Thyroid gland (tissue), 4 donors: ENCODE measurements at regions not wholly inside any gene's neighbourhood (a gene's known extent, or its start where the extent isn't known, plus 50 kb on each side); places are given as distances from the start of the nearest gene placed in this dataset.

ENCODE experiments used
- POLR2A ChIP-seq, 2 donors: fragments of 450-650 bp; IDR thresholded peaks; one replicate each; pipeline ENCODE4 v1.6.1; 2017; ENCODE audit warnings: antibody characterized with exemption in 2 of 2, mild to moderate bottlenecking in 2 of 2, moderate library complexity in 1 of 2
- TF ChIP-seq, protein P1 (sequence below), 6 experiments: fragments of 200-600 bp in 3 of 6; fragments of 450-650 bp in 3 of 6; sonication (generic) in 3 of 6; IDR thresholded peaks; one replicate each; pipeline ENCODE4 v1.5.1; 2016 to 2019; ENCODE audit warnings: antibody characterized with exemption in 6 of 6, mild to moderate bottlenecking in 2 of 6, inconsistent platforms in 1 of 6, moderate library complexity in 1 of 6

DNA sequence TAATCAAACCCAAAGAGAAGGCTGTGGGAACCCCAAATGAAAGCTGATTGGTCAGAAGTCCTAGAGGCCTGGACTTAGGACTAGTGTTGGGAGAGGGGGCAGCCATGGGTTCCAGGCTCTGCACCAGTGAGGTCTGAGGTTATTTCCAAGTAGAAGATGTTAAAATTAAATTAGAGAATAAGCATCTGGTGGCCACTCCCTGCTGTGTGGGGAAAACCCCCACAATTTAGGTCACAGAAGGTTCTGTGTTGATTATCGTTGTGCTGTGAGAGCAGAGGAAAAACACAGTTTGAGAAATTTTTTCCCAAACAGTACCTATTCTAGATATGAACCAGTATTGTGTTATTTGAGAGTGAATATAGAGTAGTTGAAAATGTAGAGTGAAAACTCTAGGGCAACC is 53.9 kb upstream of the NSMCE3 start:
- TF ChIP-seq, protein P1, sequence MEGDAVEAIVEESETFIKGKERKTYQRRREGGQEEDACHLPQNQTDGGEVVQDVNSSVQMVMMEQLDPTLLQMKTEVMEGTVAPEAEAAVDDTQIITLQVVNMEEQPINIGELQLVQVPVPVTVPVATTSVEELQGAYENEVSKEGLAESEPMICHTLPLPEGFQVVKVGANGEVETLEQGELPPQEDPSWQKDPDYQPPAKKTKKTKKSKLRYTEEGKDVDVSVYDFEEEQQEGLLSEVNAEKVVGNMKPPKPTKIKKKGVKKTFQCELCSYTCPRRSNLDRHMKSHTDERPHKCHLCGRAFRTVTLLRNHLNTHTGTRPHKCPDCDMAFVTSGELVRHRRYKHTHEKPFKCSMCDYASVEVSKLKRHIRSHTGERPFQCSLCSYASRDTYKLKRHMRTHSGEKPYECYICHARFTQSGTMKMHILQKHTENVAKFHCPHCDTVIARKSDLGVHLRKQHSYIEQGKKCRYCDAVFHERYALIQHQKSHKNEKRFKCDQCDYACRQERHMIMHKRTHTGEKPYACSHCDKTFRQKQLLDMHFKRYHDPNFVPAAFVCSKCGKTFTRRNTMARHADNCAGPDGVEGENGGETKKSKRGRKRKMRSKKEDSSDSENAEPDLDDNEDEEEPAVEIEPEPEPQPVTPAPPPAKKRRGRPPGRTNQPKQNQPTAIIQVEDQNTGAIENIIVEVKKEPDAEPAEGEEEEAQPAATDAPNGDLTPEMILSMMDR (IDR thresholded peaks at IDR 0.05), result no peak
- TF ChIP-seq POLR2A (IDR thresholded peaks at IDR 0.05), result no peak
